ENCODE measurements at regions not wholly inside any gene's neighbourhood (a gene's known extent, or its start where the extent isn't known, plus 50 kb on each side); places are given as distances from the start of the nearest gene placed in this dataset.
"Not testable (repeated sequence)": the region's sequence is repeated elsewhere in the genome, so short reads cannot be mapped to it uniquely, and the experiment has no call there.

GRCh38 chr2:242085941-242086621, 216.6 kb downstream of the RTP5 start:
- intact Hi-C loops (cut with micrococcal nuclease; ENCODE audit: unreplicated experiment): no loop called here
- no peak for DNase-seq

GRCh38 chr2:242088044-242088443, 218.5 kb downstream of the RTP5 start:
- peaks cover 35% of the 10 kb centered on the region for H3K4me1 Mint-ChIP-seq (ENCODE audit: low read depth, unreplicated experiment)
- DNase-seq; intact Hi-C loops (cut with micrococcal nuclease; ENCODE audit: unreplicated experiment); CTCF ChIA-PET; H3K9me3 Mint-ChIP-seq (ENCODE audit: low read depth, unreplicated experiment); H3K27me3 Mint-ChIP-seq (ENCODE audit: unreplicated experiment); BruUV-seq (replicated peaks): not testable (repeated sequence)
- peaks cover 27% of the 10 kb centered on the region for H3K36me3 Mint-ChIP-seq (ENCODE audit: insufficient read depth, unreplicated experiment)
- H3K4me3 Mint-ChIP-seq (ENCODE audit: low read depth, unreplicated experiment): peak overlapping the region; percentile 100
- H3K27ac Mint-ChIP-seq (ENCODE audit: unreplicated experiment): peak overlapping the region; percentile 72

More at GRCh38 chr2:242085941-242086621, 216.6 kb downstream of the RTP5 start:
- Mint-ChIP-seq H3K27me3 (ENCODE audit: unreplicated experiment) (no peaks in the 10 kb centered on the region), H3K9me3 (ENCODE audit: low read depth, unreplicated experiment) (no peaks in the 10 kb centered on the region), H3K27ac (ENCODE audit: unreplicated experiment) (peak overlapping the region; percentile 57), H3K4me3 (ENCODE audit: low read depth, unreplicated experiment) (peak overlapping the region; percentile 39), H3K4me1 (ENCODE audit: low read depth, unreplicated experiment) (peaks cover 32% of the 10 kb centered on the region), H3K36me3 (ENCODE audit: insufficient read depth, unreplicated experiment) (peaks cover 29% of the 10 kb centered on the region)
- BruUV-seq (replicated peaks): no TSS peak
- CTCF ChIA-PET: interaction anchor here (1.0 kb wide), 1 partner anchor 65 kb away, joined by 3 read pairs; no protein-coding TSS in a partner anchor
- TF ChIP-seq CTCF (IDR thresholded peaks at IDR 0.05; ENCODE audit: unreplicated experiment): no peak

- TF ChIP-seq CTCF (IDR thresholded peaks at IDR 0.05; ENCODE audit: unreplicated experiment): no peak
- Mint-ChIP-seq H3K27me3 (ENCODE audit: unreplicated experiment) (no peaks in the 10 kb centered on the region), H3K4me1 (ENCODE audit: low read depth, unreplicated experiment) (peaks cover 35% of the 10 kb centered on the region), H3K36me3 (ENCODE audit: insufficient read depth, unreplicated experiment) (peaks cover 27% of the 10 kb centered on the region), H3K27ac (ENCODE audit: unreplicated experiment) (peak overlapping the region; percentile 66), H3K4me3 (ENCODE audit: low read depth, unreplicated experiment) (peak overlapping the region; percentile 100), H3K9me3 (ENCODE audit: low read depth, unreplicated experiment) (no peaks in the 10 kb centered on the region)
- BruUV-seq (replicated peaks): no TSS peak
- intact Hi-C loops (cut with micrococcal nuclease; ENCODE audit: unreplicated experiment): no loop called here
- peak; percentile 97 for DNase-seq
- CTCF ChIA-PET: no interaction called here
Measured at GRCh38 chr2:242088471-242089212, 219.1 kb downstream of the RTP5 start.

GRCh38 chr2:242089213-242089549, 219.7 kb downstream of the RTP5 start:
- DNase-seq; BruUV-seq (replicated peaks); H3K27me3 Mint-ChIP-seq (ENCODE audit: unreplicated experiment); H3K9me3 Mint-ChIP-seq (ENCODE audit: low read depth, unreplicated experiment); CTCF ChIA-PET; intact Hi-C loops (cut with micrococcal nuclease; ENCODE audit: unreplicated experiment): not testable (repeated sequence)
- H3K27ac Mint-ChIP-seq (ENCODE audit: unreplicated experiment): peak overlapping the region; percentile 37
- H3K4me1 Mint-ChIP-seq (ENCODE audit: low read depth, unreplicated experiment): peaks cover 40% of the 10 kb centered on the region
- H3K4me3 Mint-ChIP-seq (ENCODE audit: low read depth, unreplicated experiment): peak overlapping the region; percentile 100
- H3K36me3 Mint-ChIP-seq (ENCODE audit: insufficient read depth, unreplicated experiment): peaks cover 27% of the 10 kb centered on the region

- BruUV-seq (replicated peaks); intact Hi-C loops (cut with micrococcal nuclease; ENCODE audit: unreplicated experiment); H3K4me1 Mint-ChIP-seq (ENCODE audit: low read depth, unreplicated experiment); DNase-seq; H3K4me3 Mint-ChIP-seq (ENCODE audit: low read depth, unreplicated experiment); H3K9me3 Mint-ChIP-seq (ENCODE audit: low read depth, unreplicated experiment); H3K27me3 Mint-ChIP-seq (ENCODE audit: unreplicated experiment); H3K27ac Mint-ChIP-seq (ENCODE audit: unreplicated experiment); CTCF ChIA-PET; H3K36me3 Mint-ChIP-seq (ENCODE audit: insufficient read depth, unreplicated experiment): not testable (repeated sequence)
Measured at GRCh38 chr2:242097278-242097677, 227.7 kb downstream of the RTP5 start.
